Lung (tissue), 11 donors: ENCODE measurements at regions not wholly inside any gene's neighbourhood (a gene's known extent, or its start where the extent isn't known, plus 50 kb on each side); places are given as distances from the start of the nearest gene placed in this dataset.
A peak's percentile ranks its signal among the peaks of the same experiment; 100 is the strongest.

Source experiments
- ATAC-seq: fragments of 200-7000 bp; cut with Tn5 transposase; one replicate; pipeline ENCODE4 v1.9.1; 2020; ENCODE audit warnings: moderate number of reproducible peaks; ENCODE audit not compliant: insufficient read depth, low FRiP score
- DNase-seq, 3 donors: peaks; one replicate each; pipeline ENCODE4 v3.0.0-alpha.2; 2013 to 2017
- H3K27ac ChIP-seq, 2 donors: one replicate each; pipeline ENCODE4 v1.5.1; 2013; ENCODE audit warnings: mild to moderate bottlenecking in 2 of 2, moderate library complexity in 2 of 2, control low read depth in 1 of 2, inconsistent platforms in 1 of 2, low read depth in 1 of 2, low read length in 1 of 2
- H3K27me3 ChIP-seq, 3 donors: one replicate each; pipeline ENCODE4 v1.5.1; 2013; ENCODE audit warnings: low read length in 2 of 3; ENCODE audit not compliant: control insufficient read depth in 3 of 3, insufficient read depth in 3 of 3
- H3K36me3 ChIP-seq, 4 donors: one replicate each; pipeline ENCODE4 v1.5.1; 2013; ENCODE audit warnings: low read length in 4 of 4, mild to moderate bottlenecking in 1 of 4, moderate library complexity in 1 of 4; ENCODE audit not compliant: control insufficient read depth in 4 of 4, insufficient read depth in 4 of 4
- H3K4me1 ChIP-seq, 5 donors: one replicate each; pipeline ENCODE4 v1.5.1; 2013; ENCODE audit warnings: low read length in 5 of 5, mild to moderate bottlenecking in 2 of 5, moderate library complexity in 1 of 5; ENCODE audit not compliant: control insufficient read depth in 5 of 5, insufficient read depth in 5 of 5
- H3K4me3 ChIP-seq: one replicate; pipeline ENCODE4 v1.5.1; 2013; ENCODE audit warnings: mild to moderate bottlenecking, control low read depth, moderate library complexity
- H3K9ac ChIP-seq, 2 donors: one replicate each; pipeline ENCODE4 v1.5.1; 2013; ENCODE audit warnings: low read length in 2 of 2, control low read depth in 1 of 2; ENCODE audit not compliant: insufficient read depth in 1 of 2
- H3K9me3 ChIP-seq, 4 donors: one replicate each; pipeline ENCODE4 v1.5.1; 2013; ENCODE audit warnings: low read length in 3 of 4, mild to moderate bottlenecking in 1 of 4, moderate library complexity in 1 of 4; ENCODE audit not compliant: control insufficient read depth in 4 of 4, insufficient read depth in 3 of 4
- CTCF ChIP-seq: IDR thresholded peaks from 2 replicates; pipeline ENCODE4 v1.5.1; 2012; ENCODE audit warnings: mild to moderate bottlenecking; ENCODE audit errors: control extremely low read depth, extremely low read depth
- WGBS, 2 donors: extraction: QIAGEN DNeasy Blood & Tissue Kit; methylation state at CpG; one replicate each; pipeline ENCODE4 v1.1.7; 2013; 5-methylcytosine and 5-hydroxymethylcytosine counted together
- donor health status: control.
- donor health status: control.
- donor health status: Bipolar disorder and iron deficiency.
- donor health status: healthy.
- donor health status: DM: yes; HTN: yes; CAD: no.

DNA sequence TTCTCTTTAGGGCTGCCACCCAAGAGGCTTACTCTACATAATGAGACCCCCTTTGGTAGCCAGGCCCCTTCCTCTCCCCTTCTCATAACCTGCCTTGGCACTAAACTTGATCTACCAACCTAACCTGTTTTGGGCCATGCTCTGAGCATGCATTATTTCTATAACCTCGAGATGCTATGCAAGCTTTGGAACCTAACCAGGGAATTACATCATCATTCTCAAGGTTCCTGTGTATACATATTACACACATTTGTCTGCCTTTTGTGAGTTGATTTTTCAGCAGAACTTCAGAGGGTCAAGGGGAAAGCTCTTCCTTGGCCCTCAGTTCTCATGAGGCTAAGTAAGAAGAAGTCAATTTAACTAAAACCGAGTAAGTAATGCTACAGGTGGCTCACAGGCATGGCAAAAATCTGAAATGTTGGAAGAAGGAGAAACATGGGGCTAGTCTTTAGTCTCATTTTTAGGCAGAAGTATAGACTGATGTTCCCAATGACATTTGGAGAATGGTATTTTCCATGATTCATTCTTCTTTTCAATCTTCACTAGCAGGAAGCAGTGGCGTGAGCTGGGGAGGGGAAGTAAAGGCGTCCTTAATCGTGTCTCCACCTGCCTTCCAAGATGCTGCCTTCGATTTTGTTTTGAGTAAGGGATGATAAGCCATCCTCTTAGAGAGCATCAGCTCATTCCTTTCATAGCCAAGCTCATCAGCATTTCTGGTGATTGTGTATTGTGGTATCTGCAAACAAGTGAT is 308.4 kb downstream of the ABCC12 start:
- H3K4me3 ChIP-seq, result no peak overlapping the region
- 72 to 76% methylated on average over 6 of the region's 6 CpGs for WGBS, 2 donors

DNA sequence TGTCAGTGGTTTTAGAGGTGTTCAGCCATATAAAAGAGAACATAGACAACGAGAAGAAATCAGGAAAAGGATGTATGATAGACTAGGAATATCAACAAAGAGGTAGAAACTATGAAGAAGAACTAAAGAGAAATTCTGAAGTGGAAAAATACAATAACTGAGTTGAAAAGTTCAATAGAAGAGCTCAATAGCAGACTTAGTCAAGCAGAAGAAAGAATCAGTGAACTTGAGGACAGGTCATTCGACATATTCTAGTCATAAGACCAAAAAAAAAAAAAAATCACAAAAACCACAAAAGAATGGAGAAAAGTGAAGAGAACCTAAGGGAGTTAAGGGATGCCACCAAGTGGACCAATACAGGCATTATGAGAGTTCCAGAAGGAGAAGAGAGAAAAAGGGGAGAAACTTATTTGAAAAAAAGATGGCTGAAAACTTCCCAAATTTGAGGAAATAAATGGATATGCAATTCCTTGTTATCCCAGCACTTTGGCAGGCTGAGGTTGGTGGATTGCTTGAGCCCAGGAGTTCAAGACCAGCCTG is 321.2 kb downstream of the ABCC12 start:
- H3K4me1 ChIP-seq, result no peaks in the 10 kb centered on the region
- H3K27ac ChIP-seq, result no peak overlapping the region
- no peaks in the 10 kb centered on the region for H3K27me3 ChIP-seq
- no peak overlapping the region for H3K9ac ChIP-seq
- WGBS, 2 donors, result 68 to 78% methylated on average over 2 of the region's 2 CpGs
- no peaks in the 10 kb centered on the region for H3K36me3 ChIP-seq
- H3K4me3 ChIP-seq, result no peak overlapping the region
- TF ChIP-seq CTCF, result no peak
- H3K9me3 ChIP-seq, result peaks cover 0 to 14% (median 3%) of the 10 kb centered on the region in 4 donors
- DNase-seq (no peak), ATAC-seq (no peak)

More for the DNA sequence above, 308.4 kb downstream of the ABCC12 start:
- TF ChIP-seq CTCF, result no peak
- no peaks in the 10 kb centered on the region for H3K36me3 ChIP-seq
- H3K9me3 ChIP-seq, result peaks cover 0 to 2% (median 0%) of the 10 kb centered on the region in 4 donors
- peaks cover 0 to 7% (median 0%) of the 10 kb centered on the region in 5 donors for H3K4me1 ChIP-seq
- no peak for ATAC-seq
- H3K27ac ChIP-seq, result no peak overlapping the region
- no peaks in the 10 kb centered on the region for H3K27me3 ChIP-seq
- no peak overlapping the region for H3K9ac ChIP-seq
- DNase-seq, result peak; percentile 26 to 87 (median 60)

DNA sequence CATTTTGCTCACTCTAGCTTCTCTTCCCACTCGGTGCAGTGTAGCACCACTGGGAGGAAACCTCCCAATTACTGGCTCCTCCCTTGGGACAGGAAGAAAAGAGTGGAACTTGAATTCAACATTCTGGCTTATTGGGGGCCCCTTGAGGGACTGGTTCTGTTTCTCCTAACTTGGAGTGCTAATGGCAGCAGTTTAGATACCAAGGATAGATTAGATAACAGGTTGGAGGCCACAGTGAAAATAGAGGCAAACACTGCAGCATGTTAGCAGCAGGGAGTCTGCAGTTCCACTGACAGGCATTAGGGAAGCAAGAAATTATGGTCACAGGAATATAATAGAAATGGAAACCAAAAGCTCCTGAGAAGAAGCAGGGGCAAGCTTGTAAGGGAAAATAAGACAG is 322.0 kb downstream of the ABCC12 start:
- ATAC-seq, result no peak
- H3K4me1 ChIP-seq, result no peaks in the 10 kb centered on the region
- 65 to 86% methylated on average over 1 of the region's 1 CpG for WGBS, 2 donors
- H3K27me3 ChIP-seq, result no peaks in the 10 kb centered on the region
- H3K27ac ChIP-seq, result no peak overlapping the region
- peaks cover 0 to 14% (median 3%) of the 10 kb centered on the region in 4 donors for H3K9me3 ChIP-seq
- DNase-seq, result no peak
- H3K9ac ChIP-seq, result no peak overlapping the region
- no peak for TF ChIP-seq CTCF
- H3K4me3 ChIP-seq, result no peak overlapping the region
- H3K36me3 ChIP-seq, result no peaks in the 10 kb centered on the region
